Fibroblast of lung (primary cell): ENCODE measurements at regions not wholly inside any gene's neighbourhood (a gene's known extent, or its start where the extent isn't known, plus 50 kb on each side); places are given as distances from the start of the nearest gene placed in this dataset.

Experiments used
- DNase-seq, 2 donors: peaks; one replicate each; pipeline versions ENCODE4 v3.0.0 to v3.0.0-alpha.2; 2010; ENCODE audit warnings: low read depth in 2 of 2
- H2AFZ ChIP-seq: 2 replicates; pipeline ENCODE4 v1.5.1; 2012; ENCODE audit warnings: low read length, control low read depth, inconsistent platforms
- H3K27ac ChIP-seq: 2 replicates; pipeline ENCODE4 v1.5.1; 2011; ENCODE audit warnings: low read length, control low read depth; ENCODE audit not compliant: insufficient read depth
- H3K27me3 ChIP-seq: 2 replicates; pipeline ENCODE4 v1.5.1; 2011; ENCODE audit warnings: mild to moderate bottlenecking, low read length; ENCODE audit not compliant: control insufficient read depth, insufficient read depth
- H3K36me3 ChIP-seq: 2 replicates; pipeline ENCODE4 v1.5.1; 2011; ENCODE audit warnings: low read length; ENCODE audit not compliant: control insufficient read depth, insufficient read depth
- H3K4me1 ChIP-seq: 2 replicates; pipeline ENCODE4 v1.5.1; 2011; ENCODE audit warnings: low read length; ENCODE audit not compliant: control insufficient read depth, insufficient read depth; ENCODE audit errors: extremely low read depth
- H3K4me2 ChIP-seq: 2 replicates; pipeline ENCODE4 v1.5.1; 2011; ENCODE audit warnings: low read length, control low read depth; ENCODE audit not compliant: insufficient read depth; ENCODE audit errors: extremely low read depth
- H3K4me3 ChIP-seq, 4 experiments: fragments of 200-600 bp in 1 of 4; sonication (generic) in 1 of 4; replicated peaks in 1 of 4; 2 replicates each; pipeline ENCODE4 v1.5.1; 2011 to 2016; ENCODE audit warnings: low read length in 4 of 4, low read depth in 3 of 4, mild to moderate bottlenecking in 3 of 4, control low read depth in 2 of 4, inconsistent platforms in 1 of 4, mixed read lengths in 1 of 4; ENCODE audit not compliant: insufficient read depth in 1 of 4; ENCODE audit errors: control extremely low read depth in 1 of 4
- H3K79me2 ChIP-seq: 2 replicates; pipeline ENCODE4 v1.5.1; 2012; ENCODE audit warnings: mild to moderate bottlenecking, low read length, inconsistent platforms; ENCODE audit not compliant: control insufficient read depth, insufficient read depth
- H3K9ac ChIP-seq: 2 replicates; pipeline ENCODE4 v1.5.1; 2011; ENCODE audit warnings: mild to moderate bottlenecking, low read length, control low read depth; ENCODE audit not compliant: insufficient read depth
- H3K9me3 ChIP-seq: 2 replicates; pipeline ENCODE4 v1.5.1; 2012; ENCODE audit warnings: low read depth, low read length; ENCODE audit not compliant: control insufficient read depth, insufficient read depth
- H4K20me1 ChIP-seq: 2 replicates; pipeline ENCODE4 v1.5.1; 2011; ENCODE audit warnings: low read length; ENCODE audit not compliant: control insufficient read depth, insufficient read depth; ENCODE audit errors: extremely low read depth
- EZH2 ChIP-seq: IDR thresholded peaks from 2 replicates; pipeline ENCODE4 v1.5.1; 2012; ENCODE audit warnings: low read length, control low read depth, mild to moderate bottlenecking; ENCODE audit errors: missing control alignments
- TF ChIP-seq, protein P1 (sequence below), 2 donors: IDR thresholded peaks in 1 of 2; conservative IDR thresholded peaks in 1 of 2; 1 replicate in 1 of 2; 2 replicates in 1 of 2; pipeline ENCODE4 v1.5.1; 2011 to 2012; ENCODE audit warnings: low read length in 2 of 2, control low read depth in 1 of 2, inconsistent platforms in 1 of 2, low read depth in 1 of 2, mild to moderate bottlenecking in 1 of 2

DNA sequence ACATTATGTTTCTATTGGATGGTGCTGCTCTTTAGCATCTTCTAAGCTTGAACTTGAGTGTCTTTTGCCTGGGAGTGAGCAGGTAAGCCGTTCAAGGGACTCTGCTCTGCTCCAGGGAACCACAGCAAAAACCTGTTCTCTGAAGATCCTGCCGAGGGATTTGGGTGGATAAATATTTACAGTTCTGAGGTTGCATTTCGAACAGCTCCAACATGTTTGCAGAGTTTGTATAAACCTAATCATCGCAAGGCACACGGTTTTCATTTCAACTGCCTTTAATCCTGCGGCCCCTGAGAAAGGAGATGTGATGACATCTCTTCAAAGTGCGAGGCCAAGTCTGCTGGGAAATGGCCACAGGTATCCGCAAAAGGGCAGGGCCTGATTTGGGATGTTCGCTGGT, 293.4 kb downstream of the TFAP2C start:
- H2AFZ ChIP-seq = no peak overlapping the region
- H3K9ac ChIP-seq = no peak overlapping the region
- H3K9me3 ChIP-seq = no peaks in the 10 kb centered on the region
- no peak overlapping the region for H3K4me2 ChIP-seq
- H3K36me3 ChIP-seq = no peaks in the 10 kb centered on the region
- H3K79me2 ChIP-seq = no peaks in the 10 kb centered on the region
- TF ChIP-seq EZH2 = no peak
- TF ChIP-seq, protein P1, sequence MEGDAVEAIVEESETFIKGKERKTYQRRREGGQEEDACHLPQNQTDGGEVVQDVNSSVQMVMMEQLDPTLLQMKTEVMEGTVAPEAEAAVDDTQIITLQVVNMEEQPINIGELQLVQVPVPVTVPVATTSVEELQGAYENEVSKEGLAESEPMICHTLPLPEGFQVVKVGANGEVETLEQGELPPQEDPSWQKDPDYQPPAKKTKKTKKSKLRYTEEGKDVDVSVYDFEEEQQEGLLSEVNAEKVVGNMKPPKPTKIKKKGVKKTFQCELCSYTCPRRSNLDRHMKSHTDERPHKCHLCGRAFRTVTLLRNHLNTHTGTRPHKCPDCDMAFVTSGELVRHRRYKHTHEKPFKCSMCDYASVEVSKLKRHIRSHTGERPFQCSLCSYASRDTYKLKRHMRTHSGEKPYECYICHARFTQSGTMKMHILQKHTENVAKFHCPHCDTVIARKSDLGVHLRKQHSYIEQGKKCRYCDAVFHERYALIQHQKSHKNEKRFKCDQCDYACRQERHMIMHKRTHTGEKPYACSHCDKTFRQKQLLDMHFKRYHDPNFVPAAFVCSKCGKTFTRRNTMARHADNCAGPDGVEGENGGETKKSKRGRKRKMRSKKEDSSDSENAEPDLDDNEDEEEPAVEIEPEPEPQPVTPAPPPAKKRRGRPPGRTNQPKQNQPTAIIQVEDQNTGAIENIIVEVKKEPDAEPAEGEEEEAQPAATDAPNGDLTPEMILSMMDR (conservative IDR thresholded peaks at IDR 0.05 in 1 of 2, IDR thresholded peaks at IDR 0.05 in 1 of 2; ENCODE audit: low read depth in 1 of 2, low read length in 2 of 2) = no peak
- H3K27ac ChIP-seq = no peak overlapping the region
- H3K4me3 ChIP-seq = no peak overlapping the region
- DNase-seq = no peak
- no peaks in the 10 kb centered on the region for H4K20me1 ChIP-seq
- peaks cover 15% of the 10 kb centered on the region for H3K27me3 ChIP-seq
- H3K4me1 ChIP-seq = no peaks in the 10 kb centered on the region

DNA sequence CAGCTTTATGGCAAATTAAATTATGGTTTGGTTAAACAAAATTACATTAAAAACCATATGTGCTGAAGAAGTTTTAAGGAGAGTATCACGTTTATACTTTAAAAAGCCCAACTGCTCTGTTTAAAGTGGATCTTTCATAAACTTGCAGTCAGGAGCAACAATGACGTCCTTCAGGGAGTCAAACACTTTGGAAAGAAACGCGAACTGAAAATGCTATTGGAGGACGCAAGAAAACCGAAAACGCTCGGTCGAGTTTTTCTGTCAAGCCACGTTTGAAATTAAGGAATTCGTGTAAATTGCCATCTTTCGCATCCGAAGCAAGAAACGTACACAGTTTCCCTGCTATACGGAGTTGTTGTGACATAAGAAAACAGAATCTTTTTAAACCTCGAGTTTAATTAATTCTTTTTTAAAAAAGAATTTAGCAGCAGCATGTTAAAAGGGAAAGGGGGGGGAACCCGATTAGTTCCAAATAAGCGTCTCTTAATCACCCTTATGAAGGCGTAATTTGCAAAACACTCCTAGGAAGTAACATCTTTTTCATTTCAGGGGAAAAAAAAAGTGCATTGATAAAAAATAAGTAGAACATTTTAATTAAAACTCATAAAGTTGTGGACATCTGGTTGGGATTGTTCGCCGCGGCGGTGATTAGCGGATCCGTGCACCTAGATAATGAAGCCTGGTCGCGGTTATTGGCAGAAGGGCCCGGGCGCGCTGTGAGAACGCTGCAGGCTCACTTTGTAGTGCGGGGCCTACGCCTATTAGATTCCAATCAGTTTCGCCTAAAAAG, 295.4 kb downstream of the TFAP2C start:
- no peaks in the 10 kb centered on the region for H3K9me3 ChIP-seq
- no peak for TF ChIP-seq EZH2
- TF ChIP-seq, protein P1 (conservative IDR thresholded peaks at IDR 0.05 in 1 of 2, IDR thresholded peaks at IDR 0.05 in 1 of 2; ENCODE audit: low read depth in 1 of 2, low read length in 2 of 2) = no peak
- no peaks in the 10 kb centered on the region for H3K36me3 ChIP-seq
- no peak overlapping the region for H3K4me3 ChIP-seq
- peaks cover 15% of the 10 kb centered on the region for H3K27me3 ChIP-seq
- no peak overlapping the region for H3K27ac ChIP-seq
- no peak overlapping the region for H3K9ac ChIP-seq
- DNase-seq = peak in 1 of 2 donors; percentile 2
- H2AFZ ChIP-seq = no peak overlapping the region
- H3K79me2 ChIP-seq = no peaks in the 10 kb centered on the region
- no peaks in the 10 kb centered on the region for H3K4me1 ChIP-seq
- H4K20me1 ChIP-seq = no peaks in the 10 kb centered on the region
- H3K4me2 ChIP-seq = no peak overlapping the region

DNA sequence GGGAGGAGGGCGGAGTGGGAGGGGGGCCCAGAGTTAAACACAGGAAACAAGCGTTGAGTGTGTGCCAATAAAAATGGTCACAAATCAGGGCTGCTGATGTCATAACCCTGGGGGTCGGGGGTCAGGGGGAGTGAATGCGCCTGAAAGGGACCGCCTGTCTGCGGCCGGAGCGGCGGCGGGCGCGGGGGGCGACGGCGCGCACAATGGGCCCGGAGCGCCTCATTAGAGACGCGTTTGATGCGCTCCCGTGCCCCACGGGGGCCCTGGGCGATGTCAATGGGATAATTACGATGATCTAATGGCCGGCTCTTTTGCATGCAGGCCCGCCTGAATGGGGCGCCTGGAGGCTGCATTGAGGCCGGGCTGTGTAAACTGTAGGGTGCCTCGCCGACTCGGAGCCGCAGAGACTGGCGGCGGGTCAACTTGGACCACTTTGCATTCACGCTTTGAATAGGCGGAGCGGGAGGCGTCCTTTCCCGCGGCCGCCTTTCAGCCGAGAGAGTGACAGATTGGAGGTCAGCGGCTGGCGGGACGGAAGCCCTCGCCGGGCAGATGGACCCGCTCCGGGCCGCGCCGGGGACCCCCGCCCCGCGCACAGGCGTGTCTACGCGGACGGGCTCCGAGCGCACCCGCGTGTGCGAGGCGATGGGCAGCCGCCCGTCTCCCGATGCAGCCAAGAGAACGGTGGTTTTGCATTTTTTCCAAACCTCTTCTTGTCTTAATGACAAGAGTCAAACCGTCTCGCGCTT, 296.1 kb downstream of the TFAP2C start:
- DNase-seq = no peak
- H2AFZ ChIP-seq = no peak overlapping the region
- no peaks in the 10 kb centered on the region for H3K36me3 ChIP-seq
- H3K9me3 ChIP-seq = no peaks in the 10 kb centered on the region
- H3K27me3 ChIP-seq = peaks cover 17% of the 10 kb centered on the region
- H3K4me2 ChIP-seq = no peak overlapping the region
- TF ChIP-seq EZH2 = no peak
- TF ChIP-seq, protein P1 (conservative IDR thresholded peaks at IDR 0.05 in 1 of 2, IDR thresholded peaks at IDR 0.05 in 1 of 2; ENCODE audit: low read depth in 1 of 2, low read length in 2 of 2) = no peak
- H3K79me2 ChIP-seq = no peaks in the 10 kb centered on the region
- H3K4me3 ChIP-seq = no peak overlapping the region
- H4K20me1 ChIP-seq = no peaks in the 10 kb centered on the region
- H3K4me1 ChIP-seq = no peaks in the 10 kb centered on the region
- H3K27ac ChIP-seq = no peak overlapping the region
- no peak overlapping the region for H3K9ac ChIP-seq
